Endothelial cell (in vitro differentiated cells): ENCODE measurements at regions not wholly inside any gene's neighbourhood (a gene's known extent, or its start where the extent isn't known, plus 50 kb on each side); places are given as distances from the start of the nearest gene placed in this dataset.

Experiments
- DNase-seq: peaks from one replicate; pipeline ENCODE4 v3.0.0; 2021; ENCODE audit warnings: low spot score
- H3K27ac Mint-ChIP-seq: one replicate; pipeline ENCODE4 v1.8.0; 2021; ENCODE audit warnings: mixed read lengths, inconsistent platforms; ENCODE audit not compliant: unreplicated experiment
- H3K27me3 Mint-ChIP-seq: one replicate; pipeline ENCODE4 v1.8.0; 2021; ENCODE audit warnings: mild to moderate bottlenecking, moderate library complexity, mixed read lengths, inconsistent platforms; ENCODE audit not compliant: unreplicated experiment
- H3K36me3 Mint-ChIP-seq: one replicate; pipeline ENCODE4 v1.8.0; 2021; ENCODE audit warnings: mild to moderate bottlenecking, low read depth, mixed read lengths, inconsistent platforms; ENCODE audit not compliant: unreplicated experiment
- H3K4me1 Mint-ChIP-seq: one replicate; pipeline ENCODE4 v1.8.0; 2021; ENCODE audit warnings: mild to moderate bottlenecking, mixed read lengths, inconsistent platforms; ENCODE audit not compliant: unreplicated experiment
- H3K4me3 Mint-ChIP-seq: one replicate; pipeline ENCODE4 v1.8.0; 2021; ENCODE audit warnings: mild to moderate bottlenecking, mixed read lengths, inconsistent platforms; ENCODE audit not compliant: unreplicated experiment
- H3K9me3 Mint-ChIP-seq: one replicate; pipeline ENCODE4 v1.8.0; 2021; ENCODE audit warnings: mixed read lengths, inconsistent platforms; ENCODE audit not compliant: unreplicated experiment
- TF ChIP-seq, protein P1 (sequence below): fragments of 200-600 bp; sonication (generic); IDR thresholded peaks from one replicate; pipeline ENCODE4 v1.5.0; 2021; ENCODE audit warnings: antibody characterized with exemption; ENCODE audit not compliant: unreplicated experiment

DNA sequence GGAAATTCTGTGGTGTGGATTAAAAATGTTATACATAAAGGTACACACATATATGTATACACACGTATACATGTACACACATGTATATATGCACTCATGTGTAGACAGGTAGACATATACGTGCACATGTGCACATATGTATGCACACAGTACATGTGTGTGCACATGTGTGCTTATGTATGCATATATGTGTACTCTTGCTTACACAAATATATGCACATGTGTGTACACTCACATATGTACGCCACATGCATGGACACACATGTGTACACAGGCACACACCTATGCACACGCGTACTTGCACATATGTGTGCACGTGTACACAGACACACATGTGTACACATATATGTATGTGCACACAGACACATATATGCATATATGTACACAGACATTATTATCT lies 142.8 kb upstream of the SALL3 start:
- TF ChIP-seq, protein P1, sequence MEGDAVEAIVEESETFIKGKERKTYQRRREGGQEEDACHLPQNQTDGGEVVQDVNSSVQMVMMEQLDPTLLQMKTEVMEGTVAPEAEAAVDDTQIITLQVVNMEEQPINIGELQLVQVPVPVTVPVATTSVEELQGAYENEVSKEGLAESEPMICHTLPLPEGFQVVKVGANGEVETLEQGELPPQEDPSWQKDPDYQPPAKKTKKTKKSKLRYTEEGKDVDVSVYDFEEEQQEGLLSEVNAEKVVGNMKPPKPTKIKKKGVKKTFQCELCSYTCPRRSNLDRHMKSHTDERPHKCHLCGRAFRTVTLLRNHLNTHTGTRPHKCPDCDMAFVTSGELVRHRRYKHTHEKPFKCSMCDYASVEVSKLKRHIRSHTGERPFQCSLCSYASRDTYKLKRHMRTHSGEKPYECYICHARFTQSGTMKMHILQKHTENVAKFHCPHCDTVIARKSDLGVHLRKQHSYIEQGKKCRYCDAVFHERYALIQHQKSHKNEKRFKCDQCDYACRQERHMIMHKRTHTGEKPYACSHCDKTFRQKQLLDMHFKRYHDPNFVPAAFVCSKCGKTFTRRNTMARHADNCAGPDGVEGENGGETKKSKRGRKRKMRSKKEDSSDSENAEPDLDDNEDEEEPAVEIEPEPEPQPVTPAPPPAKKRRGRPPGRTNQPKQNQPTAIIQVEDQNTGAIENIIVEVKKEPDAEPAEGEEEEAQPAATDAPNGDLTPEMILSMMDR, result no peak
- H3K36me3 Mint-ChIP-seq, result peaks cover 12% of the 10 kb centered on the region
- H3K27ac Mint-ChIP-seq, result no peak overlapping the region
- H3K4me1 Mint-ChIP-seq, result no peaks in the 10 kb centered on the region
- peaks cover 26% of the 10 kb centered on the region for H3K9me3 Mint-ChIP-seq
- peaks cover 13% of the 10 kb centered on the region for H3K27me3 Mint-ChIP-seq
- no peak for DNase-seq
- H3K4me3 Mint-ChIP-seq, result no peak overlapping the region

DNA sequence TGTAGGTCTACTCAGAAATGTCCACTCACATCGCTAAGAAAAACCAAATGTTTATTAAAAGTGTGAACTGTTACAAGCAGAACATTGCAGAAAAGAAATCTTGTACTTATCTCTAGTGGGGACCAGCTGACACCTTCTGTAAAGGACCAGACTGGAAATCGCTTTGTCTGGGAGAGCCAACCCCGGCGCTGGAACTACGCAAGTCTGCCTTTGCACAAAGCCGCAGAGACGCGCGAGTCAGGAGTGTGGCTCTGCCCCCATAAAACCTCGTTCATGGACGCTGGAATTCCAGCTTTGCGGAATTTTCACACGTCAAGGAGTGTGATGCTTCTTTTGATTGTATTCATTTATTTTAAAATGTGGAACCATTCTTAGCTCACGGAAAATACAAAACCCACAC lies 141.9 kb upstream of the SALL3 start:
- Mint-ChIP-seq H3K27ac (no peak overlapping the region), H3K9me3 (peaks cover 31% of the 10 kb centered on the region), H3K4me1 (no peaks in the 10 kb centered on the region), H3K36me3 (peaks cover 12% of the 10 kb centered on the region), H3K27me3 (peaks cover 13% of the 10 kb centered on the region), H3K4me3 (no peak overlapping the region)
- DNase-seq, result no peak
- TF ChIP-seq, protein P1, result no peak

DNA sequence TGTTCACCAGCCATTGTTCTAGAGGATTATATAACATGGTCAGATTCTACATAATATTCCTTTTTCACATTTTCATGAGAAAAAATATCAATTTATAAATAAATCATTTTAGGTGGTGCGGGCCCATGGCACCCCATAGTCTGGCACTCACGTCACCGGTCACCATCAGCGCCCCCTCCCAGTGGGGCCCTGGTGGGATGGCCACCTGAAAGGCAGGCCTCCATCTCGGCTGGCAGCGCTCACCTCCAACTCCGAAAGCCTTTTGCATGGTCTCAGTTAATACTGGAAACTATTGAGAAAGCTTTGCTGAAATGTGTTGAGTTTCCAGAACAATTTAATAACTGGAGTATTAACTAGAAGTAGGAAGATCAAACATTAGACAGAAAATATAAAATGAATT lies 141.4 kb upstream of the SALL3 start:
- peaks cover 13% of the 10 kb centered on the region for H3K27me3 Mint-ChIP-seq
- no peak for DNase-seq
- TF ChIP-seq, protein P1, result no peak
- H3K4me3 Mint-ChIP-seq, result no peak overlapping the region
- H3K4me1 Mint-ChIP-seq, result no peaks in the 10 kb centered on the region
- peaks cover 8% of the 10 kb centered on the region for H3K36me3 Mint-ChIP-seq
- peaks cover 36% of the 10 kb centered on the region for H3K9me3 Mint-ChIP-seq
- no peak overlapping the region for H3K27ac Mint-ChIP-seq

DNA sequence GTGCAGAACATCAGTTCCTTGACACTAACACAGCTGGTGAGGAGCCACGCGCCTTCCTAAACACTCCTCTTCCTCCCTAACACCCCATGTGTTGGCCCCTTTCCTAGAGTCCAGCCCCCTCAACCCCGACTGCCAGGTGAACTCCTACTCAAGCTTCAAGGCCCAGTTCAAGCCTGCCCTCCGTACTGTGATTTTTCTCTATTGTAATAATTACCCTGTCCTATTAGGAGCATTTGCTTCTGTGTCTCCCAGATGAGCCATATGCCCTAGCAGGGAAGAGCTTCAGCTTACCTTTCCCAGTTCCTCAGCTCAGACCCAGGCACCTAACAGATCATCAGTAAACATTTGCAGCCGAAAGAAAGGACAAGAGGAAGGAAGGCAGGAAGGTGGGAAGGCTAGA lies 130.6 kb upstream of the SALL3 start:
- Mint-ChIP-seq H3K4me3 (no peak overlapping the region), H3K36me3 (peaks cover 5% of the 10 kb centered on the region), H3K27ac (no peak overlapping the region), H3K27me3 (peaks cover 10% of the 10 kb centered on the region), H3K4me1 (no peaks in the 10 kb centered on the region), H3K9me3 (peaks cover 61% of the 10 kb centered on the region)
- no peak for DNase-seq
- TF ChIP-seq, protein P1, result no peak

DNA sequence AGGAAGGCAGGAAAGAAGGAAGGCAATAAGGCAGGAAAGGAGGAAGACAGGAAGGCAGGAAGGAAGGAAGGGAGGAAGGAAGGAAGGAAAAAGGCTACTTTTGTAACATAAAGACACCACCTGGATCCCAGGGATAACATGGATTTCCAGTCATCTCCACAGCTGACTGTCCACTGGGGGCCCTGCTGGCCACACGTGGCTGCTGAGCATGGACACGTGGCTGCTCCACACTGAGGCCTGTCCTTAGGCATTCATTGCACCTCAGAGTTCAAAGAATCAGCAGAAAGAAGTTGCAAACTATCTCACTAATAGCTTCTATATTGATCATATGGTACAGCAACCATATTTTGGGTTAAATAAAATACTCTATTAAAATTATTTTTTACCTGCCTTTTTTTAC lies 130.2 kb upstream of the SALL3 start:
- Mint-ChIP-seq H3K9me3 (peaks cover 61% of the 10 kb centered on the region), H3K4me1 (no peaks in the 10 kb centered on the region), H3K36me3 (peaks cover 5% of the 10 kb centered on the region), H3K4me3 (no peak overlapping the region), H3K27ac (no peak overlapping the region), H3K27me3 (peaks cover 10% of the 10 kb centered on the region)
- DNase-seq, result no peak
- TF ChIP-seq, protein P1, result no peak
